DOHH2 (cell line): ENCODE measurements at regions not wholly inside any gene's neighbourhood (a gene's known extent, or its start where the extent isn't known, plus 50 kb on each side); places are given as distances from the start of the nearest gene placed in this dataset.

Experiments
- H3F3A ChIP-seq: fragments of 200-600 bp; sonication (generic), shearing (Covaris generic); 2 replicates; pipeline ENCODE4 v1.6.0; 2016; ENCODE audit warnings: antibody characterized with exemption, mild to moderate bottlenecking; ENCODE audit not compliant: control insufficient read depth, insufficient read depth
- H3K27ac ChIP-seq: fragments of 200-600 bp; sonication (generic); 2 replicates; pipeline ENCODE4 v1.5.1; 2014; ENCODE audit warnings: low read depth, mild to moderate bottlenecking, low read length, moderate library complexity
- H3K27me3 ChIP-seq: fragments of 200-600 bp; sonication (generic); 2 replicates; pipeline ENCODE4 v1.6.1; 2014; ENCODE audit warnings: mild to moderate bottlenecking, low read length, mixed read lengths; ENCODE audit not compliant: control insufficient read depth
- H3K36me3 ChIP-seq: fragments of 200-600 bp; sonication (generic); 2 replicates; pipeline ENCODE4 v1.6.1; 2014; ENCODE audit warnings: mild to moderate bottlenecking, low read length, moderate library complexity, mixed read lengths; ENCODE audit not compliant: control insufficient read depth
- H3K4me1 ChIP-seq: fragments of 200-600 bp; sonication (generic); 2 replicates; pipeline ENCODE4 v1.6.1; 2014; ENCODE audit warnings: mild to moderate bottlenecking, low read length, mixed read lengths; ENCODE audit not compliant: control insufficient read depth
- H3K4me2 ChIP-seq: fragments of 200-600 bp; sonication (generic); 2 replicates; pipeline ENCODE4 v1.6.0; 2014; ENCODE audit warnings: mild to moderate bottlenecking, low read length, moderate library complexity
- H3K4me3 ChIP-seq: fragments of 200-600 bp; sonication (generic); 2 replicates; pipeline ENCODE4 v1.5.1; 2014; ENCODE audit warnings: mild to moderate bottlenecking, low read length, mixed read lengths
- H3K79me2 ChIP-seq: fragments of 200-600 bp; sonication (generic); 2 replicates; pipeline ENCODE4 v1.6.1; 2014; ENCODE audit warnings: mild to moderate bottlenecking, low read length, mixed read lengths; ENCODE audit not compliant: control insufficient read depth
- H3K9me2 ChIP-seq: fragments of 200-600 bp; sonication (generic); replicated peaks from 2 replicates; pipeline ENCODE4 v1.6.1; 2014; ENCODE audit warnings: mild to moderate bottlenecking, low read length, mixed read lengths; ENCODE audit not compliant: control insufficient read depth
- H3K9me3 ChIP-seq: fragments of 200-600 bp; sonication (generic); 2 replicates; pipeline ENCODE4 v1.6.1; 2014; ENCODE audit warnings: antibody characterized with exemption, low read length, mixed read lengths; ENCODE audit not compliant: control insufficient read depth, insufficient read depth
- H4K20me1 ChIP-seq: fragments of 200-600 bp; sonication (generic); 2 replicates; pipeline ENCODE4 v1.6.0; 2014; ENCODE audit warnings: low read depth, mild to moderate bottlenecking, antibody characterized with exemption, low read length, moderate library complexity; ENCODE audit not compliant: control insufficient read depth, insufficient read depth
- CTCF ChIP-seq: fragments of 200-600 bp; sonication (generic); IDR thresholded peaks from one replicate; pipeline ENCODE4 v1.5.1; 2014; ENCODE audit warnings: antibody characterized with exemption, mild to moderate bottlenecking, low read depth, low read length; ENCODE audit not compliant: poor library complexity, severe bottlenecking
- EZH2phosphoT487 ChIP-seq: fragments of 200-600 bp; sonication (generic); IDR thresholded peaks from 2 replicates; pipeline ENCODE4 v1.6.1; 2017; ENCODE audit warnings: borderline replicate concordance, mild to moderate bottlenecking, antibody characterized with exemption, low read length, moderate library complexity, mixed read lengths

- no peaks in the 10 kb centered on the region for H3F3A ChIP-seq
- H3K9me2 ChIP-seq, result no peaks in the 10 kb centered on the region
- H3K36me3 ChIP-seq, result no peaks in the 10 kb centered on the region
- H4K20me1 ChIP-seq, result no peaks in the 10 kb centered on the region
- H3K27me3 ChIP-seq, result peaks cover 9% of the 10 kb centered on the region; the same call in 1 of the 2 replicates
- no peak overlapping the region for H3K4me2 ChIP-seq
- TF ChIP-seq EZH2phosphoT487 (no peak), CTCF (no peak)
- H3K4me3 ChIP-seq, result no peak overlapping the region
- H3K27ac ChIP-seq, result no peak overlapping the region
- H3K9me3 ChIP-seq, result no peaks in the 10 kb centered on the region
- H3K79me2 ChIP-seq, result no peaks in the 10 kb centered on the region
- H3K4me1 ChIP-seq, result no peaks in the 10 kb centered on the region
Observed at GRCh38 chr7:155167706-155168365, 97.7 kb downstream of the HTR5A start.

- no peaks in the 10 kb centered on the region for H3K79me2 ChIP-seq
- no peaks in the 10 kb centered on the region for H3K9me2 ChIP-seq
- TF ChIP-seq EZH2phosphoT487 (no peak), CTCF (no peak)
- H3K9me3 ChIP-seq, result no peaks in the 10 kb centered on the region
- H3K27me3 ChIP-seq, result peaks cover 3% of the 10 kb centered on the region; the same call in 1 of the 2 replicates
- no peaks in the 10 kb centered on the region for H4K20me1 ChIP-seq
- no peak overlapping the region for H3K27ac ChIP-seq
- H3F3A ChIP-seq, result no peaks in the 10 kb centered on the region
- no peak overlapping the region for H3K4me3 ChIP-seq
- no peaks in the 10 kb centered on the region for H3K4me1 ChIP-seq
- H3K4me2 ChIP-seq, result no peak overlapping the region
- H3K36me3 ChIP-seq, result no peaks in the 10 kb centered on the region
Observed at GRCh38 chr7:155168597-155169480, 98.7 kb downstream of the HTR5A start.

GRCh38 chr7:155169498-155170065 lies 99.5 kb downstream of the HTR5A start:
- H3K9me2 ChIP-seq, result no peaks in the 10 kb centered on the region
- TF ChIP-seq CTCF (no peak), EZH2phosphoT487 (no peak)
- H3K4me2 ChIP-seq, result no peak overlapping the region
- no peaks in the 10 kb centered on the region for H3K4me1 ChIP-seq
- H3K9me3 ChIP-seq, result no peaks in the 10 kb centered on the region
- H3K27ac ChIP-seq, result no peak overlapping the region
- H3K36me3 ChIP-seq, result no peaks in the 10 kb centered on the region
- peaks cover 4% of the 10 kb centered on the region for H3K27me3 ChIP-seq
- H3K79me2 ChIP-seq, result no peaks in the 10 kb centered on the region
- no peaks in the 10 kb centered on the region for H4K20me1 ChIP-seq
- no peak overlapping the region for H3K4me3 ChIP-seq
- H3F3A ChIP-seq, result no peaks in the 10 kb centered on the region
